Fibroblast of villous mesenchyme (primary cell): ENCODE measurements at regions not wholly inside any gene's neighbourhood (a gene's known extent, or its start where the extent isn't known, plus 50 kb on each side); places are given as distances from the start of the nearest gene placed in this dataset.

Source experiments
- DNase-seq: peaks from one replicate; pipeline ENCODE4 v3.0.0-alpha.2; 2010; ENCODE audit warnings: low read depth
- H3K4me3 ChIP-seq: 2 replicates; pipeline ENCODE4 v1.5.1; 2011; ENCODE audit warnings: low read depth, mild to moderate bottlenecking, low read length
- CTCF ChIP-seq: IDR thresholded peaks from 2 replicates; pipeline ENCODE4 v1.5.1; 2012; ENCODE audit warnings: low read depth, mild to moderate bottlenecking, low read length; ENCODE audit not compliant: insufficient read depth

GRCh38 chr3:22587446-22587845 is 615.7 kb upstream of the UBE2E2 start:
- no peak for TF ChIP-seq CTCF
- no peak overlapping the region for H3K4me3 ChIP-seq
- no peak for DNase-seq

DNA sequence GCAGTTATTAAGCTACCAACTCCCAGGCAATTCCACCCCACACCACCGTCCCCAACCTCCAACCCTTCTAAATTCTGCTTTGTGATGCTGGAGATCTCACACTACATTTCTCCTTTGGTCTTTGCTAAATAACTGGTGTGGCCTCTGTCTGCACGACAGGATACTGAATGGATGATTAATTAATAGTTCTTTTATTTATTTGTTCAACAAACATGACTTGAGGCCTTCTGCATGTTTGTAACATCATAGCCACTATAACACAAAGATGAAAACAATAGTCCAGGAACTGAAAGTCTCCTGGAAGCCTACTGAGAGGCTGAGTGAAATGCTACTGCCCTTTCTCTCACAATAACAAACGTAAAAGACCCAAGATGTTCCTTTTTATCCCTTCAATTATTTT is 609.5 kb upstream of the UBE2E2 start:
- no peak overlapping the region for H3K4me3 ChIP-seq
- DNase-seq, result no peak
- no peak for TF ChIP-seq CTCF

GRCh38 chr3:22594990-22595389 is 608.1 kb upstream of the UBE2E2 start:
- H3K4me3 ChIP-seq, result no peak overlapping the region
- no peak for TF ChIP-seq CTCF
- no peak for DNase-seq

GRCh38 chr3:22606461-22606860 is 596.7 kb upstream of the UBE2E2 start:
- TF ChIP-seq CTCF, result no peak

GRCh38 chr3:22606938-22607337 is 596.2 kb upstream of the UBE2E2 start:
- H3K4me3 ChIP-seq, result no peak overlapping the region
- DNase-seq, result no peak
- no peak for TF ChIP-seq CTCF

More at GRCh38 chr3:22606461-22606860, 596.7 kb upstream of the UBE2E2 start:
- no peak overlapping the region for H3K4me3 ChIP-seq
- no peak for DNase-seq

- no peak for TF ChIP-seq CTCF
- no peak for DNase-seq
Measured at GRCh38 chr3:22608093-22608492, 595.0 kb upstream of the UBE2E2 start.

DNA sequence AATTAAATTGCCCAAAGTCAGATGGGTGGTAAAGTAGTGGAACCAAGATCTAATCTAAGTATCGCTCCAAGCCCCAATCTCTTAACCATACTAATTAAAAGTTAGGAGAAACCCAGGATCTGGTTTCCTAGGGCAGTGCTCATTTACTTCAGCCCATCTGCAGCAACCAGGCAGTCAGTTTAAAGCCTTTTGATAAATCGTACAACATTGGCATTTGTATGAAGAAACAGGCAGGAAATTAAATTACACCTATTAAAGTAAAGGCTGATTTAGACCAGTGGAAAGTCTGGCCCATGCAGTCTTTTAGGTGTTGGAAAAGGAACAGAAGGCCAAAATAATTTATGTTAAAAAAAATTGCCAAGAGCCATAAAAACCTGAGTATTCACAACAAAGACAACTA is 594.4 kb upstream of the UBE2E2 start:
- DNase-seq, result no peak
- no peak for TF ChIP-seq CTCF
- no peak overlapping the region for H3K4me3 ChIP-seq

More at GRCh38 chr3:22608093-22608492, 595.0 kb upstream of the UBE2E2 start:
- no peak overlapping the region for H3K4me3 ChIP-seq
